Erythroblast (primary cell): ENCODE measurements at regions not wholly inside any gene's neighbourhood (a gene's known extent, or its start where the extent isn't known, plus 50 kb on each side); places are given as distances from the start of the nearest gene placed in this dataset.
"Not testable (repeated sequence)": the region's sequence is repeated elsewhere in the genome, so short reads cannot be mapped to it uniquely, and the experiment has no call there.

ENCODE experiments used
- DNase-seq, 2 experiments: peaks; one replicate each; lab custom pipeline; 2025; lab: John Stamatoyannopoulos, UW
- GATA1 ChIP-seq: IDR thresholded peaks from 2 replicates; pipeline ENCODE4 v1.6.1; 2011; ENCODE audit warnings: low read depth, mild to moderate bottlenecking, control low read depth, low read length, moderate library complexity
- POLR2A ChIP-seq: IDR thresholded peaks from 2 replicates; pipeline ENCODE4 v1.6.1; 2011; ENCODE audit warnings: mild to moderate bottlenecking, low read length

DNA sequence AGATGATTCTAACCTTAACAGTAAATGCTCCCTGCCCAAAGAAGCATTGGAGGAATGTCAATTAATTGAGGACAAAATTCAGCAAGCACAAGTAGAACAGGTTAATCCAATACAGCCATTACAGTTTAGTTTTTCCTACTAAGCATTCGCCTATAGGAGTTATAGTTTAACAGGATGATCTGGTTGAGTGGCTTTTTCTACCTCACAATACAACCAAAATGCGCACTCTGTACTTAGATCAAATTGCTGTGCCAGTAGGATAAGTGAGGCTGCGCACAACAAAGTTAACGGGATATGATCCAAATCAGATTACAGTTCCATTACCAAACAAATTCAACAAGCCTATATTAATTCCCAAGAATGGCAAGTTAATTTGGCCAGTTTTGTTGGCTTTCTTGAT lies 117.1 kb upstream of the TRIM24 start:
- DNase-seq: no peak
- no peak for TF ChIP-seq POLR2A
- TF ChIP-seq GATA1: no peak

DNA sequence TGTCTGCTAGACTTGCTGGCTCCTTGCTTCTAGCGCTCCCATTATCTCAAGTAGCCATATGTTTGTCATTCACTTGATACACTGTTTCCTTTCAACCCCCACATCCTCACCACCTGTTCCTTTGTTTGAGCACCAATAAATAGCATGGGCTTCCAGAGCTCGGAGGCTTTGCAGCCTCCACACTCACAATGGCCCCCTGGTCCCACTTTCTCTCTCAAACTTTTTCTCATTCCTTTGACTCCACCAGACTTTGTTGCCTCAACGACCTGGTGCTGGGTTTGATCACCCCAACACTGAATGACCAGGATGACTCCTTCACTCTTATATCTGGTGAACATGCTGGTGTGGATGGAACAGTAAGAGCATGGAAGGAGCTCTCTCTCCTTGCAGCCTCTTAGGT lies 114.5 kb upstream of the TRIM24 start:
- peak; percentile 31 to 33 for DNase-seq
- no peak for TF ChIP-seq POLR2A

DNA sequence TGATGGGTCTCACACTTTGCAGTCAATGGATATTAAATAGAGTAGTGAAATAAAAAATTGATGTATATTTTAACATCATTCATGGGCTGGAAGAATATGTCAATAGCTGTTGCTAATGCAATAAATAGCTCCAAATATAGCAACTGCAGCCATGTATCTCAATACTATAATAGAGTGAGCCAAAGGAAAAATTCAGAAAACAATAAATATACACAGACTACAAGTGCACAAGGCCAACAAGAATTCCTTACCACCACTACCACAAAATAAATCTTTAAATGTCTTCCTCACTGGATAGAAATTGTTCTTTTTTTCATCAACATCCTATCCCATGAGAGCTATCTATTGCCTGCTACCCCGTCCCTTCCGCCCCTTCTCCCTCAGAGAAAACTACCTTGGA lies 113.1 kb upstream of the TRIM24 start:
- TF ChIP-seq GATA1: no peak
- no peak for TF ChIP-seq POLR2A

DNA sequence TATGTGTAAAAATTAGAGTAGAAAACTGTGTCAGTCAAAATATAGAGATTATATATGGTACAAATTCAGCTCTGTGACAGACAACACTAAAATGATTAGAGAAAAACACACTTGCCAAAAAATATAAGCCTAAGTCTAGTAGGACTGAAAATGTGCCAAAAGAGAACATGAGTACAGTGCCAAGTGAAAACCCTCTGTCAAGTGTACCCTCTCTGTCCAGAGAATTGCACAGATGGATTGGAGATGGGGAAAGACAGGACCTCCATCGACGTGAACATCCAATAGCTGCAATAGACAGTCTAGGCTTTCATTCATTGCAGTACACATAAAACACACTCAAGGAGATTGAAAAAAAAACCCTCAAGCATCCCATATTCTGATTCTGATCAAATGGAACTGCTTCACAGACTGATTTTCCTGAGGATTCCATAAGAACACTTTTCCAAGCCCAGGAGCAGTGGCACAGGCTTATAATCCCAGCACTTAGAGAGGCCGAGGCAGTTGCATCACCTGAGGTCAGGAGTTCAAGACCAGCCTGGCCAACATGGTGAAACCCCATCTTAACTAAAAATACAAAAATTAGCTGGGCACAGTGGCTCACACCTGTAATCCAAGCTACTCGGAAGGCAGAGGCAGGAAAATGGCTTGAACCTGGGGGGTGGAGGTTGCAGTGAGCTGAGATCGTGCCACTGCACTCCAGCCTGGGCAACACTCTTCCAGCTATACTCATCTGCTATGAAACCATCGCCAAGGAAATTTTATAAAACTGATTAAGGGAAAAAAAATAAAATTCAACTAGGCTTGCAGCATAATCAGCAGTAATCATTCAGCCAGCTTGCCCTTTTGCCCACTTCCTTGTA lies 110.0 kb upstream of the TRIM24 start:
- peak; percentile 20 to 62 for DNase-seq
- TF ChIP-seq GATA1 (no peak), POLR2A (no peak)

More for the DNA sequence above, 113.1 kb upstream of the TRIM24 start:
- DNase-seq: no peak

DNA sequence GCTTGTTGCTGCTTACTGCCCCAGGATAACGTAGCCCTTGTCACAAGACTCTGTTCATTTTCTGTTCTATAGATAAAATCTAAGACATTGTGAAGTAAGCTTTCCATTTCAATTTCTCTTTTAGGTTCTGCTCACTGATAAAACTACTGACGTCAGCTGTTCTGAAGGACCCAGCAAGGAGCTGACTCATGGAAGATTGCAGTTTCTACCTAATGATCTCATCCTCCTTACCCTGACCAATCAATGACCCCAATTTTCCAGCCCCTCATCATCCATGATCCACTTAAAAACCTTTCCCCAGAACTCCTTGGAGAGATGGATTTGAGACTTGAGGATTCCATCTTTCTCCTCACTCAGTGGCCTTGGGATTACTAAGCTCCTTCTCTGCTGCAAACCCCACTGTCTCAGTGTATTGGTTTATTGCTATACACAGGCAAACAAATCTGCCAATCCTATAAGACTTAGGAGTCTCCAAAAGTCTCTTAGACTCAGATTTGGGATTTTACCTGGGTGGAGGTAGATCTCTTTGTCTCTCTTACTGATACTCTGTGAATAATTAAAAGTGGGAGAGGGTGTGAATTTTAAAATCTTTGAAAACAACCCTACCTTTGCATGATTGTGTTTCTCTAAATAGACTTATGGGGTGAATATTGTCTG lies 109.2 kb upstream of the TRIM24 start:
- TF ChIP-seq POLR2A (peak; percentile 19), GATA1 (no peak)
- DNase-seq: peak; percentile 92 to 93

DNA sequence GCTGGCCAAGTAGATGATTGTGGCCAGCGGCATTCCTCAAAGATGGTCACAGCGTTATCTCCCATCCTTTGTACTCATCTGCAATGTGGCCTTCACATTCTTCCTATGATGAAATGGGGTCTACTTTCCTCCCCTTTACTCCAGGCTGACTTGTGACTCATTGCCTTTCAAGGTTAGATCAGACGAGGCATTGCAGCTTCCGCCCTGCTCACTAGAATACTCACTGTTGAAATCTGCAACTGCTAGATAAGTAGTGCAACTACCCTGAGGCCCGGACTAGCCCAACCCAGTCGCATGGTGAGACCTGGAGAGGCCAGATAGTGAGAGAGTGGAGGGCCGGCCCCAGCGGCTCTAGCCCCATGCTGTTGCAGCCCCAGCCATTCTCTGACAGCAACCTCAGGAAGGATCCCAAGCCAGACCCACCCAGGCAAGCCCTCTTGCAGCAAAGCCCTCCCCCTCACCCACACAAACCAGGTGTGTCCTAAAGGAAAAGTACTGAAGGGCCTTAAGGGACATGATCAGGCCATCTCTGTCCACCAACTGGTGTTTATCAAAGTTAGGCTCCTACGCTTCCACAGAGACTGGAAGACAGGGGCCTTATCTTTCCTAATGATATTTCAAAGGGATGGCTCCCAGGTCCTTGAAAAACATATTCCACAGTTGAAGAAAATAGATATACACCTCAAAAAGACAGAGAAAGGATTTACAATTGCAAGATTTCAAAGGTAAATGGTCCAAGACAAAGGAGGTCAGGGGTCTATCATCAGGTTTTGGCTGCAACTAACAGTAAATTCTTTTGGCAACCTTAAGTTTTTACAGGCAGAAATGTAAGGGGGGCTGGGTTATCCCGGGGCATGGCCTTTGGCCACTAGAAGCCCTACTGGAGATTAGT lies 107.2 kb upstream of the TRIM24 start:
- TF ChIP-seq GATA1 (peak; percentile 97), POLR2A (peak; percentile 79)
- peak; percentile 98 to 100 for DNase-seq

DNA sequence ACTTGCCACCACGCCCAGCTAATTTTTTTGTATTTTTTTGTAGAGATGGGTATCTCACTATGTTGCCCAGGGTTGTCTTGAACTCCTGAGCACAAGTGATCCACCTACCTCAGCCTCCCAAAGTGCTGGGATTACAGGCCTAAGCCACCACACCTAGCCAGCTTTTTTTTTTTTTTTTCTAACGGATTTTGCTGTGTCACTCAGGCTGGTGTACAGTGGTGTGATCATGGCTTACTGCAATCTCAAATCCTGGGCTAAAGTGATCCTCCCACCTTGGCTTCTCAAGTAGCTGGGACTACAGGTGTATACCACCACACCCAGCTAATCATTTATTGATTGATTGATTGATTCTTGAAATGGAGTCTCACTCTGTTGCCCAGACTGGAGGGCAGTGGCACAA lies 106.0 kb upstream of the TRIM24 start:
- DNase-seq: peak; percentile 79 to 85
- no peak for TF ChIP-seq POLR2A
- TF ChIP-seq GATA1: no peak

DNA sequence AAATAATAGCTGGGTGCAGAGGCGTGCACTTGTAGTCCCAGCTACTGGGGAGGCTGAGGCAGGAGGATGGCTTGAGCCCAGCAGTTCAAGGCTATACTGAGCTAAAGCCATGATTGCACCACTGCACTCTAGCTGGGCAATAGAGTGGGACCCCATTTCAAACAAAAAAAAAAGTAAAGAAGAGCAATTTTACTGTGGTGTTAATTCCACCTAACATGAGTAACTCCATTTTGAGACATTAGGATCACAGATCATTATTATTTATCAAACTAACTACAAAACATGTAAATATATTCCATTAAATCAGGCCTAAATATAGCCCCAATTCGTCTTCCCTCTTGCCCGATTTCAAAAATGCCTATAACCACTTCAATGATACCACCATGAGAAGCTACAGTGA lies 104.8 kb upstream of the TRIM24 start:
- DNase-seq: no peak
- no peak for TF ChIP-seq POLR2A
- no peak for TF ChIP-seq GATA1

DNA sequence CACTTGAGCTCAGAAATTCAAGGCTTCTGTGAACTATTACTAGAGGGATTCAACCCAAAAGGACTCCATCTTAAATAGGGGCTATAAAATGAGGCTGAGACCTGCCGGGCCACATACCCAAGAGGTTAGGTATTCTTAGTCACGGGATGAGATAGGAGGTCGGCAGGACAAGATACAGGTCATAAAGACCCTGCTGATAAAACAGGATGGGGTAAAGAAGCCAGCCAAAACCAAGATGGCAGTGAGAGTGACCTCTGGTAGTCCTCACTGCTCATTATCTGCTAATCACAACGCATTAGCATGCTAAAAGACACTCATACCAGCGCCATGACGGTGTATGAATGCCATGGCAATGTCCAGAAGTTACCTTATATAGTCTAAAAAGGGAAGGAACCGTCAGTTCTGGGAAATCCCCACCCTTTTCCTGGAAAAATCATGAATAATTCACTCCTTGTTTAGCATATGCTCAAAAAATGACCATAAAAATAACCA lies 101.2 kb upstream of the TRIM24 start:
- no peak for DNase-seq
- no peak for TF ChIP-seq GATA1
- TF ChIP-seq POLR2A: no peak

DNA sequence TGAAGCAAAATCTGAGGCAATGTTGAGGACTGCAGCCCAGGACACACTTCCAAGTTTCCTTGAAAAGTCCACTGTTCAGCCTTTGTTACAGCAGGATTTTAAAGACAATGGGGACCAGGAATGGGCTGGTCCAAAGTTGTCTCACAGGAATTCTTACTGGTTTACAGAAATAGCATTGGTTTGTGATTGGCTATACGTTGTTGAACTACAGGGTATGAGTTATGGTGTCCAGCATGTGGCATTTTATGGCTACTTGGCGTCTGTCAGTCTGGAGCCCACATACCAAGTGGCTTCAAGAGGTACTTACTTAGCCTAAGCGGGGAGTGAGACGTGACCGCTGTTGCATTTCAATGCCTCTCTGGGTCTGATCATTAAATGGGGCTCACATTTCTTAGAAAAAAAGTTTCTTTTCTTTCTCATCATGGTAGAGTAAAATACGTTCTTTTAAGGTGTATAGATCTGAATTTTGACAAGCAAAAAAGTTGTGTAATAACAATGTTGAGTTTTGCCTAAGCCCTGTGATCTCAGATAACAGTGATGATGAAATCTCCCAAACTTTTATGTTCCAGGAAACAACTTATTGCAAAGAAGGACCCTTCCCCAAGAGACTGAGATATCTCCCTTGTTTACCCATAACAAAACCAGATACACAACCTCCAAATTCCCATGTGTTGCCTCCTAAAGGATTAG lies 100.0 kb upstream of the TRIM24 start:
- no peak for DNase-seq
- TF ChIP-seq POLR2A: no peak
- TF ChIP-seq GATA1: no peak

DNA sequence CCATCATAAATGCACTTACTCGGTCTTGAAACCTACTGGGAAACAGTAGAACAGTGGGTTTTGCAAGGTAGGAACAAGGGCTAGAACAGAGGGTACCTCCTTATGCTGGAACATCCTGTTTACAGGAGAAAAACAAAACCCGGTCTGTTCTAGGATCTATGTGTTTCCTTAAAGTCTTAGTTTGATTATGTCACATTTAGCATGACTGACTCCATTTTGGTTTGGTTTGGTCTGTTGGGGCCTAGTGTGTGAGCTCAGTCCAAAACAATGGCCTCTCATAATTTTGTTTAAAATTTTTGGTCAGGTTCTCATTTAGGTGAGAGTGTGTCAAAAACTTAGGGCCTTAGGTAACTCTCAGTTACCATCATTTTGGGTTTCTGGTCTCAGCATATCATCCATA lies 96.3 kb upstream of the TRIM24 start:
- DNase-seq: no peak
- TF ChIP-seq GATA1 (no peak), POLR2A (no peak)

DNA sequence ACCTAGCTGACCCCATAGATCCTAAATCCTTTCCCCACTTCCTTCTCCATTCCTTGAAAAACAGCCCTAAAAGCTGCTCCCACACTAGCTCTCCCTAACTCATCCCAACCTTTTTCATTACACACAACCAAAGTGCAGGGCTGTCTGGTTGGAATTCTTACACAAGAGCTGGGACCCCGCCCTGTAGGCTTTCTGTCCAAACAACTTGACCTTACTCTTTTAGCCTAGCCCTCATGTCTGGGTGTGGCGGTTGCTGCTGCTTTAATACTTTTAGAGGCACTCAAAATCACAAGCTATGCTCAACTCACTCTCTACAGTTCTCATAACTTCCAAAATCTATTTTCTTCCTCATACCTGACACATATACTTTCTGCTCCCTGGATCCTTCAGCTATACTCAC lies 93.9 kb upstream of the TRIM24 start:
- not testable (repeated sequence) for DNase-seq

DNA sequence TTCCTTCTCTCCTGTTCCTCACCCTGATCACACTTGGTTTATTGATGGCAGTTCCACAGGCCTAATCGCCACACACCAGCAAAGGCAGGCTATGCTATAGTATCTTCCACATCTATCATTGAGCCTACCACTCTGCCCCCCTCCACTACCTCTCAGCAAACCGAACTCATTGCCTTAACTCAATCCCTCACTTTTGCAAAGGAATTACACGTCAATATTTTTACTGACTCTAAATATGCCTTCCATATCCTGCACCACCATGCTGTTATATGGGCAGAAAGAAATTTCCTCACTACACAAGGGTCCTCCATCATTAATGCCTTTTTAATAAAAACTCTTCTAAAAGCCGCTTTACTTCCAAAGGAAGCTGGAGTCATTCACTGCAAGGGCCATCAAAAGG lies 93.4 kb upstream of the TRIM24 start:
- not testable (repeated sequence) for DNase-seq

DNA sequence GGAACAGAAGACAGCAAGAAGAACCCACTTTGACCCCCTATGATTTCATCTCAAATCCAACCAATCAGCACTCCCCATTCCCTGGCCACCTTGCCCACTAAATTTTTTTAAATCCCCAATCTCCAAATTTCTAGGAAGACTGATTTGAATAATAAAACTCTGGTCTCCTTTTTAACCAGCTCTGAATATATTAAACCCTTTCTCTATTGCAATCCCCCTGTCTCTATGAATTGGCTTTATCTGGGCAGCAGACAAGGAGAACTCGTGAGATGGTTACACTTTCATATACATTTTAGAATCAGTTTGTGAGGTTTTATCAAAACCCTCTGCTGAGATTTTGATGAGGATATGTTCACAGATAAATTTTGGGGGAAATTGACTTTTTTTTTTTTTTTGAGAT lies 90.3 kb upstream of the TRIM24 start:
- DNase-seq: no peak
- TF ChIP-seq GATA1 (no peak), POLR2A (no peak)
